ENCODE measurements at regions not wholly inside any gene's neighbourhood (a gene's known extent, or its start where the extent isn't known, plus 50 kb on each side); places are given as distances from the start of the nearest gene placed in this dataset.

DNA sequence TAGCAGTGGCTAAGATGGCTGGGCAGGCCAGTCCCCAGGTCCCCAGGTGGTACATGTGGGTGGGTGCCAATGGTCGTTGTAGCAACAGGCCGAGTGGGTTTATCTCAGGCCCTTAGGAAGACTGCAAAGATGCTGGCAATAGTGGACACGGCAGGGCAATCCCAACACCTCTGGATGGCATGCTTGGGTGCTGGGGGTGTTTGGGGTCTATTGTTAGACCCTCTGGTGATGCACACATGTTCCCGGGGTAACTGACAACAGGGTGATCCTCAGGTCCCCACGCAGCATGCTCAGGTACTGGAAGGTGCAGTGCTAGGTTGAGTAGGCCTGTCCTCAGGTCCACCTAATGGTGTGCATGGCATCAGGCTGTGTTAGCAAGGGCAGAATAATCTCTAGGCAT, 267.5 kb downstream of the ANKRD50 start:
- H3K36me3 Mint-ChIP-seq (ENCODE audit: low read depth): peaks cover 3% of the 10 kb centered on the region
- no peaks in the 10 kb centered on the region for H3K27me3 Mint-ChIP-seq (ENCODE audit: low read depth)
- no peak overlapping the region for H3K4me3 Mint-ChIP-seq
- H3K27ac Mint-ChIP-seq (ENCODE audit: unreplicated experiment): no peak overlapping the region
- TF ChIP-seq, protein P1, sequence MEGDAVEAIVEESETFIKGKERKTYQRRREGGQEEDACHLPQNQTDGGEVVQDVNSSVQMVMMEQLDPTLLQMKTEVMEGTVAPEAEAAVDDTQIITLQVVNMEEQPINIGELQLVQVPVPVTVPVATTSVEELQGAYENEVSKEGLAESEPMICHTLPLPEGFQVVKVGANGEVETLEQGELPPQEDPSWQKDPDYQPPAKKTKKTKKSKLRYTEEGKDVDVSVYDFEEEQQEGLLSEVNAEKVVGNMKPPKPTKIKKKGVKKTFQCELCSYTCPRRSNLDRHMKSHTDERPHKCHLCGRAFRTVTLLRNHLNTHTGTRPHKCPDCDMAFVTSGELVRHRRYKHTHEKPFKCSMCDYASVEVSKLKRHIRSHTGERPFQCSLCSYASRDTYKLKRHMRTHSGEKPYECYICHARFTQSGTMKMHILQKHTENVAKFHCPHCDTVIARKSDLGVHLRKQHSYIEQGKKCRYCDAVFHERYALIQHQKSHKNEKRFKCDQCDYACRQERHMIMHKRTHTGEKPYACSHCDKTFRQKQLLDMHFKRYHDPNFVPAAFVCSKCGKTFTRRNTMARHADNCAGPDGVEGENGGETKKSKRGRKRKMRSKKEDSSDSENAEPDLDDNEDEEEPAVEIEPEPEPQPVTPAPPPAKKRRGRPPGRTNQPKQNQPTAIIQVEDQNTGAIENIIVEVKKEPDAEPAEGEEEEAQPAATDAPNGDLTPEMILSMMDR (conservative IDR thresholded peaks at IDR 0.05): no peak
- H3K9me3 Mint-ChIP-seq: peaks cover 14% of the 10 kb centered on the region
- no peak for DNase-seq (ENCODE audit: low read depth, low spot score)
- H3K4me1 Mint-ChIP-seq: no peaks in the 10 kb centered on the region

DNA sequence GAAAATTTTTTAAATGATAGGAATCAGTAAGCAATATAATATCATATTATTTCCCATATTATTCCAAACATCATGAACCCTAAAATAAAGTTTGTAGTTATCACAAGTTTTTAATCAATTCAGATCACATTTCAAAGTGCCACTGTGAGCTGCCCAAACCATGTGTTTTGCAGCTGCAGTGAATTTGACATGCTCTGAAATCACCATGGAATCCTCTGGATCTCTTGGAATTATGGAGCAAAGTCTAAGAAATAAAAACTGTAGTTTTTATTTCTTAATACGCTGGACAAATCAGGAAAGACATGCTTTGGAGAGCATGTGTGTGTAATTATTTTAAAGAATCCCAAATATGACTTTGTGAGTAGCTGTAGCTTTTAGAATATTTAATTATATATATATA, 262.7 kb downstream of the ANKRD50 start:
- H3K27me3 Mint-ChIP-seq (ENCODE audit: low read depth): no peaks in the 10 kb centered on the region
- H3K4me3 Mint-ChIP-seq: no peak overlapping the region
- TF ChIP-seq, protein P1 (conservative IDR thresholded peaks at IDR 0.05): no peak
- no peak for DNase-seq (ENCODE audit: low read depth, low spot score)
- H3K4me1 Mint-ChIP-seq: peaks cover 6% of the 10 kb centered on the region
- peaks cover 3% of the 10 kb centered on the region for H3K36me3 Mint-ChIP-seq (ENCODE audit: low read depth)
- H3K27ac Mint-ChIP-seq (ENCODE audit: unreplicated experiment): no peak overlapping the region
- H3K9me3 Mint-ChIP-seq: peaks cover 8% of the 10 kb centered on the region

DNA sequence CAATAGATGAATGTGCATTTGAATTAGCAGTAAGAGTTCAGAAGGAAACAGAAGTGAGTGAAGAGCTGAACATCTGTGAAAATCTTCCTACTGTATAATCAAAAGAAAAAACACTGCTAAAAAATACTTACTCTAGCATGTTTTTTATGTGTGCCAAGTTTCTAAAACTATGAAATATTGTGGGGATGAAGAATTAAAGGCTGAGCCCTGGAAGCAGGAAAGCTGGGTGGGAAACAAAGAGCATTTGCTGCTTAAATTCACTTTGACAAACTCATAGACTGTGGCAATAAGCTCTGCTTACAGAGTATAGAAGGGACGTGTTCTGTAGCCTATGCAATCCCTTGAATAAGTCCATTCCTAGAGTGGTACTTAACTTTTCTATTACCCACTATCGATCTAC, 261.7 kb downstream of the ANKRD50 start:
- Mint-ChIP-seq H3K36me3 (ENCODE audit: low read depth) (peaks cover 3% of the 10 kb centered on the region), H3K27ac (ENCODE audit: unreplicated experiment) (peak overlapping the region; percentile 6), H3K4me3 (no peak overlapping the region), H3K4me1 (peaks cover 6% of the 10 kb centered on the region), H3K9me3 (peaks cover 8% of the 10 kb centered on the region), H3K27me3 (ENCODE audit: low read depth) (no peaks in the 10 kb centered on the region)
- no peak for DNase-seq (ENCODE audit: low read depth, low spot score)
- TF ChIP-seq, protein P1 (conservative IDR thresholded peaks at IDR 0.05): no peak

DNA sequence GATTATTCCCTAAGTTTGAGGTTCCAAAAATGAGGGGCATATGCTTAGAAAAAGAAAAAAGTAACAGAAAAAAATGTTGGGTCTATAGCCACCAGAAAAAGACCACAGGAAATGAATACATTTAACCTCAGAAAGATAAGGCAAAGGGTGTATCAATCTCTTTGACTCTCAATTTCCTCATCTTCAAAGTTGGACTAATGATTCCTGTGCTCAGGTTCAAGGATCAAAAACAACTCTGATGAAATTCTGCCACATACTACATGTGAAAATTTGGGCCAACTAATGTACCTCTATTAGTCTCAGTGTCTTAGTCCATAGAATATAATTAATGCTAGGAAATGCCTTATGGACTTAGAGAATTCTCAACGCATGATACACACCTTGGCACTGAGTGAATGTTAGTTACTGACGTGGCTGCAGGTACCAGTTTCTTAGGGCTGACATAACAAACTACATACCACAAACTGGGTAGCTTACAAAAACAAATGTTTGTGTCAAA, 257.7 kb downstream of the ANKRD50 start:
- no peak for DNase-seq (ENCODE audit: low read depth, low spot score)
- Mint-ChIP-seq H3K27ac (ENCODE audit: unreplicated experiment) (no peak overlapping the region), H3K4me3 (no peak overlapping the region), H3K36me3 (ENCODE audit: low read depth) (no peaks in the 10 kb centered on the region), H3K9me3 (peaks cover 3% of the 10 kb centered on the region), H3K4me1 (peaks cover 14% of the 10 kb centered on the region), H3K27me3 (ENCODE audit: low read depth) (no peaks in the 10 kb centered on the region)
- TF ChIP-seq, protein P1 (conservative IDR thresholded peaks at IDR 0.05): no peak

DNA sequence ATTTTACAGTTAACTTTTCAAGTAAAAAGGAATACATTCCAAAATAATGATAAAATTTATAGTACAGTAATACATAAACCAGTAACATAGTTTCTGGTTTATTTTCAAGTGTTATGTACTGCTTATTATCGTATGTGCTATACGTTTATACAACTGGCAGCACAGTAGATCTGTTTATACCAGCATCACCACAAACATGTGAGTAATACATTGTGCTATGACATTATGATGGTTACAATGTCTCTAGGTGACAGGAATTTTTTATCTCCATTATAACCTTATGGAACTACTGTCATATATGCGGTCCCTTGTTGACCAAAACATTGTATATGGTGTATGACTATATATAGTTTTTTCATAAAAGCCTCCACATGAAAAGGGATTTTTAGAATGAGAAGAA, 256.9 kb downstream of the ANKRD50 start:
- H3K27me3 Mint-ChIP-seq (ENCODE audit: low read depth): no peaks in the 10 kb centered on the region
- no peaks in the 10 kb centered on the region for H3K36me3 Mint-ChIP-seq (ENCODE audit: low read depth)
- H3K9me3 Mint-ChIP-seq: peaks cover 3% of the 10 kb centered on the region
- peaks cover 19% of the 10 kb centered on the region for H3K4me1 Mint-ChIP-seq
- TF ChIP-seq, protein P1 (conservative IDR thresholded peaks at IDR 0.05): no peak
- DNase-seq (ENCODE audit: low read depth, low spot score): no peak
- no peak overlapping the region for H3K27ac Mint-ChIP-seq (ENCODE audit: unreplicated experiment)
- no peak overlapping the region for H3K4me3 Mint-ChIP-seq
